Activated CD8-positive, alpha-beta T cell treated with anti-CD3 and anti-CD28 coated beads for 36 hours (primary cell): ENCODE measurements at regions not wholly inside any gene's neighbourhood (a gene's known extent, or its start where the extent isn't known, plus 50 kb on each side); places are given as distances from the start of the nearest gene placed in this dataset.

Experiments
- ATAC-seq: fragments of 200-7000 bp; cut with Tn5 transposase; one replicate; pipeline ENCODE4 v1.10.0; 2021; ENCODE audit warnings: mild to moderate bottlenecking, moderate library complexity
- CTCF ChIA-PET: fragments of 350-600 bp; sonication (Branson Sonifier 250); formaldehyde crosslinking; loops from one replicate; lab custom pipeline; 2021; ENCODE audit warnings: antibody characterized with exemption; lab: Charles Lee
- POLR2A ChIA-PET: fragments of 350-600 bp; sonication (Branson Sonifier 250); formaldehyde crosslinking; loops from one replicate; lab custom pipeline; 2021; ENCODE audit warnings: antibody characterized with exemption; lab: Charles Lee
- DNase-seq: peaks from one replicate; pipeline ENCODE4 v3.0.0-alpha.2; 2020
- H3K27ac Mint-ChIP-seq: one replicate; pipeline ENCODE4 v1.8.0; 2021; ENCODE audit warnings: mild to moderate bottlenecking, mixed read lengths
- H3K27me3 Mint-ChIP-seq: one replicate; pipeline ENCODE4 v1.8.0; 2021; ENCODE audit warnings: mixed read lengths
- H3K36me3 Mint-ChIP-seq: one replicate; pipeline ENCODE4 v1.8.0; 2021; ENCODE audit warnings: low read depth, mixed read lengths
- H3K4me1 Mint-ChIP-seq: one replicate; pipeline ENCODE4 v1.8.0; 2021; ENCODE audit warnings: low read depth, mixed read lengths
- H3K4me3 Mint-ChIP-seq: one replicate; pipeline ENCODE4 v1.8.0; 2021; ENCODE audit warnings: mild to moderate bottlenecking, moderate library complexity, mixed read lengths
- H3K9me3 Mint-ChIP-seq: one replicate; pipeline ENCODE4 v1.8.0; 2021; ENCODE audit warnings: mixed read lengths
- CTCF ChIP-seq: fragments of 200-600 bp; IDR thresholded peaks from one replicate; pipeline ENCODE4 v1.8.0; 2022; ENCODE audit warnings: antibody characterized with exemption, mild to moderate bottlenecking
- intact Hi-C: fragments of 100-400 bp; cut with micrococcal nuclease; formaldehyde crosslinking; loops from one replicate; pipeline ENCODE4 v1.10.0; 2022

GRCh38 chr2:129796801-129797488 is 182.5 kb upstream of the RAB6C start:
- intact Hi-C loops = no loop called here
- ATAC-seq (no peak), DNase-seq (no peak)
- H3K4me3 Mint-ChIP-seq = no peak overlapping the region
- no peaks in the 10 kb centered on the region for H3K27me3 Mint-ChIP-seq
- no peak overlapping the region for H3K27ac Mint-ChIP-seq
- no peaks in the 10 kb centered on the region for H3K4me1 Mint-ChIP-seq
- ChIA-PET CTCF (no interaction called here), POLR2A (no interaction called here)
- H3K36me3 Mint-ChIP-seq = no peaks in the 10 kb centered on the region
- TF ChIP-seq CTCF = no peak
- H3K9me3 Mint-ChIP-seq = no peaks in the 10 kb centered on the region

GRCh38 chr2:129797489-129798300 is 181.8 kb upstream of the RAB6C start:
- DNase-seq (no peak), ATAC-seq (no peak)
- intact Hi-C loops = no loop called here
- Mint-ChIP-seq H3K4me3 (no peak overlapping the region), H3K27ac (no peak overlapping the region), H3K4me1 (no peaks in the 10 kb centered on the region), H3K36me3 (no peaks in the 10 kb centered on the region), H3K9me3 (no peaks in the 10 kb centered on the region), H3K27me3 (no peaks in the 10 kb centered on the region)
- TF ChIP-seq CTCF = no peak
- ChIA-PET POLR2A (no interaction called here), CTCF (no interaction called here)

GRCh38 chr2:129798301-129798581 is 181.2 kb upstream of the RAB6C start:
- H3K36me3 Mint-ChIP-seq = no peaks in the 10 kb centered on the region
- no peaks in the 10 kb centered on the region for H3K9me3 Mint-ChIP-seq
- no peak for DNase-seq
- ChIA-PET POLR2A (no interaction called here), CTCF (no interaction called here)
- H3K27me3 Mint-ChIP-seq = no peaks in the 10 kb centered on the region
- H3K4me3 Mint-ChIP-seq = no peak overlapping the region
- no peak for ATAC-seq
- intact Hi-C loops = no loop called here
- H3K27ac Mint-ChIP-seq = no peak overlapping the region
- no peak for TF ChIP-seq CTCF
- no peaks in the 10 kb centered on the region for H3K4me1 Mint-ChIP-seq

- no peak overlapping the region for H3K4me3 Mint-ChIP-seq
- intact Hi-C loops = no loop called here
- H3K27ac Mint-ChIP-seq = no peak overlapping the region
- ATAC-seq (no peak), DNase-seq (no peak)
- ChIA-PET POLR2A (no interaction called here), CTCF (no interaction called here)
- H3K4me1 Mint-ChIP-seq = no peaks in the 10 kb centered on the region
- TF ChIP-seq CTCF = no peak
- H3K9me3 Mint-ChIP-seq = no peaks in the 10 kb centered on the region
- H3K27me3 Mint-ChIP-seq = no peaks in the 10 kb centered on the region
- H3K36me3 Mint-ChIP-seq = no peaks in the 10 kb centered on the region
These were observed 180.8 kb upstream of the RAB6C start for GRCh38 chr2:129798626-129799025.
